K562 (cell line): ENCODE measurements at regions not wholly inside any gene's neighbourhood (a gene's known extent, or its start where the extent isn't known, plus 50 kb on each side); places are given as distances from the start of the nearest gene placed in this dataset.

Experiments used
- ATAC-seq: fragments of 200-7000 bp; cut with Tn5 transposase; 3 replicates; pipeline ENCODE4 v1.9.1; 2020; ENCODE audit warnings: moderate library complexity
- BruUV-seq: library from RNA; stranded (reverse); fragments of 400-500 nt; replicated peaks from 2 replicates; lab custom pipeline; 2021; lab: Mats Ljungman, UMichigan
- CTCF ChIA-PET: fragments of 300-600 bp; formaldehyde crosslinking; extraction: SDS; loops from one replicate; lab custom pipeline; 2021; ENCODE audit warnings: low intra/inter-chr PET ratio; lab: Yijun Ruan, JAX
- POLR2A ChIA-PET: fragments of 300-600, 350-650 bp; sonication (Branson Sonifier 250); formaldehyde crosslinking; extraction: SDS; loops from one replicate; lab custom pipeline; 2021; ENCODE audit warnings: antibody characterized with exemption, inconsistent platforms; lab: Yijun Ruan, JAX
- DNase-seq, 4 experiments: peaks; one replicate each; pipeline versions ENCODE4 v3.0.0 to v3.0.0-alpha.2; 2011 to 2018; ENCODE audit warnings: low spot score in 3 of 4, mixed read lengths in 3 of 4; ENCODE audit errors: extremely low read depth in 1 of 4
- FAIRE-seq: peaks from 2 replicates; lab custom pipeline; 2011; peaks lifted over from hg19 to GRCh38; lab: Jason Lieb, UNC
- H2AFZ ChIP-seq: 2 replicates; pipeline ENCODE4 v1.6.0; 2011; ENCODE audit warnings: low read depth, low read length, control low read depth, inconsistent platforms
- H3K27ac ChIP-seq: fragments of 200-600 bp; 3 replicates; pipeline ENCODE4 v1.8.0; 2011; ENCODE audit warnings: low read depth, mild to moderate bottlenecking, control low read depth, inconsistent platforms, low read length, moderate library complexity, mixed read lengths; ENCODE audit errors: extremely low read depth
- H3K27me3 ChIP-seq, 2 experiments: fragments of 300-600 bp in 1 of 2; 2 replicates in 1 of 2; 3 replicates in 1 of 2; pipeline versions ENCODE4 v1.6.0 to v1.8.0; 2011; ENCODE audit warnings: inconsistent platforms in 2 of 2, low read length in 2 of 2, mild to moderate bottlenecking in 1 of 2, mixed read lengths in 1 of 2, moderate library complexity in 1 of 2; ENCODE audit not compliant: control insufficient read depth in 2 of 2, insufficient read depth in 2 of 2
- H3K36me3 ChIP-seq: fragments of 300-600 bp; 3 replicates; pipeline ENCODE4 v1.8.0; 2011; ENCODE audit warnings: mild to moderate bottlenecking, low read length, inconsistent platforms; ENCODE audit not compliant: control insufficient read depth, insufficient read depth
- H3K4me1 ChIP-seq, 2 experiments: fragments of 200-600 bp in 1 of 2; replicated peaks in 1 of 2; 2 replicates in 1 of 2; 3 replicates in 1 of 2; pipeline versions ENCODE4 v1.5.1 to v1.8.0; 2011; ENCODE audit warnings: inconsistent platforms in 2 of 2, low read length in 2 of 2, mild to moderate bottlenecking in 1 of 2, mixed read lengths in 1 of 2, moderate library complexity in 1 of 2; ENCODE audit not compliant: control insufficient read depth in 2 of 2, insufficient read depth in 2 of 2
- H3K4me2 ChIP-seq: 2 replicates; pipeline ENCODE4 v1.6.1; 2011; ENCODE audit warnings: low read length, control low read depth, inconsistent platforms, mixed read lengths; ENCODE audit not compliant: insufficient read depth
- H3K4me3 ChIP-seq: fragments of 200-600 bp; sonication (generic), shearing (Covaris generic); 2 replicates; pipeline ENCODE4 v1.5.1; 2016; ENCODE audit warnings: control low read depth, inconsistent platforms
- H3K79me2 ChIP-seq: fragments of 200-600 bp; 3 replicates; pipeline ENCODE4 v1.8.0; 2011; ENCODE audit warnings: low read length, inconsistent platforms; ENCODE audit not compliant: control insufficient read depth, insufficient read depth
- H3K9ac ChIP-seq, 2 experiments: 2 replicates each; pipeline versions ENCODE4 v1.6.0 to v1.6.1; 2011; ENCODE audit warnings: low read depth in 2 of 2, low read length in 2 of 2, control low read depth in 1 of 2, inconsistent platforms in 1 of 2, mild to moderate bottlenecking in 1 of 2, mixed read lengths in 1 of 2; ENCODE audit not compliant: insufficient read depth in 1 of 2
- H3K9me1 ChIP-seq: one replicate; pipeline ENCODE4 v1.6.0; 2011; ENCODE audit warnings: inconsistent platforms, mild to moderate bottlenecking, low read length, moderate library complexity; ENCODE audit not compliant: control insufficient read depth, insufficient read depth
- H3K9me3 ChIP-seq: replicated peaks from 2 replicates; pipeline ENCODE4 v1.5.1; 2011; ENCODE audit warnings: low read depth, low read length, inconsistent platforms; ENCODE audit not compliant: control insufficient read depth, insufficient read depth
- H4K20me1 ChIP-seq: replicated peaks from 2 replicates; pipeline ENCODE4 v1.6.1; 2011; ENCODE audit warnings: low read length, inconsistent platforms, mixed read lengths; ENCODE audit not compliant: control insufficient read depth, insufficient read depth
- BRD4 ChIP-seq: fragments of 200-600 bp; sonication (generic); IDR thresholded peaks from 2 replicates; pipeline ENCODE4 v1.6.1; 2017; ENCODE audit warnings: inconsistent platforms
- CREBBP ChIP-seq: IDR thresholded peaks from one replicate; pipeline ENCODE4 v1.6.1; 2012; ENCODE audit warnings: low read depth, mild to moderate bottlenecking, control low read depth, inconsistent platforms, low read length
- NCOA6 ChIP-seq: fragments of 450-650 bp; IDR thresholded peaks from 2 replicates; pipeline ENCODE4 v1.6.1; 2017; ENCODE audit warnings: mild to moderate bottlenecking
- PHB ChIP-seq: fragments of 250-450 bp; sonication (Bioruptor Pico); IDR thresholded peaks from 2 replicates; pipeline ENCODE4 v1.5.0; 2021
- POLR2B ChIP-seq: fragments of 450-650 bp; IDR thresholded peaks from 2 replicates; pipeline ENCODE4 v1.6.1; 2018; ENCODE audit warnings: low read depth; ENCODE audit not compliant: partially characterized antibody
- POU5F1 ChIP-seq: fragments of 150-350 bp; IDR thresholded peaks from 2 replicates; pipeline ENCODE4 v1.6.1; 2014; ENCODE audit warnings: borderline replicate concordance, low read length, low read depth, mild to moderate bottlenecking; ENCODE audit not compliant: partially characterized antibody
- RUNX1 ChIP-seq: sonication (generic); IDR thresholded peaks from 2 replicates; pipeline ENCODE4 v1.6.1; 2016; ENCODE audit warnings: antibody characterized with exemption, low read depth
- SRSF3 ChIP-seq: fragments of 200-400 bp; formaldehyde crosslinking; IDR thresholded peaks from 2 replicates; pipeline ENCODE4 v1.6.1; 2016; ENCODE audit warnings: mild to moderate bottlenecking, low read length, moderate library complexity; ENCODE audit not compliant: insufficient read depth
- ZKSCAN1 ChIP-seq: fragments of 150-350 bp; IDR thresholded peaks from 2 replicates; pipeline ENCODE4 v1.6.1; 2016; ENCODE audit warnings: low read depth, low read length
- ZNF24 ChIP-seq: fragments of 450-650 bp; IDR thresholded peaks from 2 replicates; pipeline ENCODE4 v1.6.1; 2016
- ZNF444 ChIP-seq: fragments of 250-450 bp; sonication (Bioruptor Pico); IDR thresholded peaks from 2 replicates; pipeline ENCODE4 v1.4.0; 2020; ENCODE audit warnings: mild to moderate bottlenecking, moderate library complexity
- ZNF449 ChIP-seq: fragments of 250-450 bp; sonication (Bioruptor Pico); IDR thresholded peaks from 2 replicates; pipeline ENCODE4 v1.8.0; 2022; ENCODE audit warnings: moderate library complexity, mild to moderate bottlenecking, inconsistent platforms
- ZNF561 ChIP-seq: fragments of 450-650 bp; formaldehyde crosslinking; conservative IDR thresholded peaks from 2 replicates; pipeline ENCODE4 v1.4.0; 2020; ENCODE audit warnings: mild to moderate bottlenecking, moderate library complexity
- ZNF584 ChIP-seq: fragments of 200-800 bp; sonication (Bioruptor generic); IDR thresholded peaks from 2 replicates; pipeline ENCODE4 v1.6.1; 2016; ENCODE audit warnings: low read depth, mild to moderate bottlenecking, missing genetic modification characterization, missing compliant biosample characterization
- ZNF655 ChIP-seq: fragments of 250-450 bp; sonication (Bioruptor Pico); IDR thresholded peaks from 2 replicates; pipeline ENCODE4 v1.5.0; 2021
- WGBS: fragments of 100-300 bp; shearing (Covaris generic); methylation state at CpG from one replicate; pipeline ENCODE4 v1.1.6; 2016; ENCODE audit warnings: low coverage, mixed read lengths; ENCODE audit not compliant: insufficient coverage; ENCODE audit errors: missing lambda C conversion rate; 5-methylcytosine and 5-hydroxymethylcytosine counted together
- in situ Hi-C: fragments of 300-500 bp; cut with MboI; formaldehyde crosslinking; loops from 4 replicates; pipeline ENCODE4 v1.15.0; 2018; ENCODE audit warnings: inconsistent platforms, mixed read lengths
- intact Hi-C: fragments of 100-400 bp; cut with micrococcal nuclease; formaldehyde crosslinking; loops from 2 replicates; pipeline ENCODE4 v1.14.2; 2022

GRCh38 chr5:2546938-2547337 lies 204.5 kb downstream of the IRX2 start:
- intact Hi-C loops (no loop called here), in situ Hi-C loops (no loop called here)
- ChIA-PET CTCF (no interaction called here), POLR2A (no interaction called here)
- H2AFZ ChIP-seq, result no peak overlapping the region
- BruUV-seq, result no TSS peak
- no peaks in the 10 kb centered on the region for H3K4me1 ChIP-seq
- under 1% methylated on average over 14 of the region's 14 CpGs for WGBS
- peaks cover 4 to 7% of the 10 kb centered on the region in 2 experiments; a peak in 3 of 5 replicates for H3K27me3 ChIP-seq
- no peak overlapping the region for H3K4me2 ChIP-seq
- DNase-seq, result no peak
- no peak for ATAC-seq
- no peaks in the 10 kb centered on the region for H3K79me2 ChIP-seq
- H3K9me1 ChIP-seq, result no peaks in the 10 kb centered on the region
- no peak for FAIRE-seq
- no peak overlapping the region for H3K9ac ChIP-seq
- no peaks in the 10 kb centered on the region; the same call in 1 of the 2 replicates for H4K20me1 ChIP-seq
- H3K4me3 ChIP-seq, result no peak overlapping the region
- TF ChIP-seq ZKSCAN1 (no peak), PHB (CRISPR knock-in tag) (no peak), ZNF444 (no peak), ZNF24 (no peak)
- TF ChIP-seq, all 486 proteins: peak for 0
- Histone ChIP-seq H3K27ac (no peak overlapping the region), H3K36me3 (no peaks in the 10 kb centered on the region), H3K9me3 (no peaks in the 10 kb centered on the region)

GRCh38 chr5:2544003-2544402 lies 207.5 kb downstream of the IRX2 start:
- Histone ChIP-seq H3K4me1 (no peaks in the 10 kb centered on the region), H3K27me3 (peaks cover 4 to 17% of the 10 kb centered on the region in 2 experiments; a peak in 3 of 5 replicates), H3K9ac (no peak overlapping the region), H3K27ac (no peak overlapping the region), H4K20me1 (no peaks in the 10 kb centered on the region; the same call in 1 of the 2 replicates), H2AFZ (no peak overlapping the region), H3K79me2 (no peaks in the 10 kb centered on the region), H3K4me3 (no peak overlapping the region), H3K9me3 (no peaks in the 10 kb centered on the region), H3K36me3 (no peaks in the 10 kb centered on the region), H3K9me1 (no peaks in the 10 kb centered on the region), H3K4me2 (no peak overlapping the region)
- ChIA-PET CTCF (no interaction called here), POLR2A (interaction anchor here (0.6 kb wide), 1 partner anchor 33 kb away, joined by 3 read pairs; no protein-coding TSS in a partner anchor)
- BruUV-seq, result no TSS peak
- FAIRE-seq (no peak), DNase-seq (no peak), ATAC-seq (no peak)
- intact Hi-C loops, result no loop called here
- in situ Hi-C loops, result no loop called here
- 0% methylated on average over 5 of the region's 5 CpGs for WGBS
- TF ChIP-seq SRSF3, result no peak
- TF ChIP-seq POLR2B, result no peak
- TF ChIP-seq RUNX1, result no peak
- no peak for TF ChIP-seq NCOA6
- no peak for TF ChIP-seq ZNF584 (CRISPR knock-in tag)
- no peak for TF ChIP-seq ZNF655 (CRISPR knock-in tag)
- no peak for TF ChIP-seq BRD4
- no peak for TF ChIP-seq ZNF561 (CRISPR knock-in tag)
- no peak for TF ChIP-seq CREBBP
- TF ChIP-seq POU5F1, result no peak
- no peak for TF ChIP-seq ZNF449 (CRISPR knock-in tag)
